SW480 (cell line): ENCODE measurements at regions not wholly inside any gene's neighbourhood (a gene's known extent, or its start where the extent isn't known, plus 50 kb on each side); places are given as distances from the start of the nearest gene placed in this dataset.

Experiments used
- DNase-seq: peaks from one replicate; pipeline ENCODE4 v3.0.0-alpha.2; 2016; ENCODE audit warnings: low spot score

- DNase-seq = no peak
These were observed 432.9 kb upstream of the PCDH9 start for GRCh38 chr13:67662997-67663396.

DNA sequence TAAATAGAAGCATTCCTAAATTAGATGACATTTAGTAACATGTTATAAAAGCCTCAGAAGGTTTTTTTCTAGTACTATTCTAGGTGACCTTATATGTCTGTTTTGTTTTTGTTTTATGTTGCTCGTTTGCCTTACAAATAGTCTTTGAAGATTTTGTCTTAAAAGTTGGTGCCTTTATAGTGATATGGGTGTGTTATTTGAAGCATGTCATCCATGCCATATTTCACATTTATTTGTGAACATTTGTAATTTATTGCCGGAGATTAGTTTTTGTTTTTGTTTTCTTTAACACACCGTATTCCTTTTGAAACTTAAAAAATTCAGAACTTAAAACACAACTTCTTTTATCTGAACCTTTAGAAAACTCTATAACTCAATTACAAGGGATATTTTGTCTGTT lies 422.8 kb upstream of the PCDH9 start:
- DNase-seq = no peak

GRCh38 chr13:67651908-67652465 lies 421.9 kb upstream of the PCDH9 start:
- DNase-seq = no peak

- DNase-seq = no peak
These were observed 420.3 kb upstream of the PCDH9 start for GRCh38 chr13:67650471-67650870.

DNA sequence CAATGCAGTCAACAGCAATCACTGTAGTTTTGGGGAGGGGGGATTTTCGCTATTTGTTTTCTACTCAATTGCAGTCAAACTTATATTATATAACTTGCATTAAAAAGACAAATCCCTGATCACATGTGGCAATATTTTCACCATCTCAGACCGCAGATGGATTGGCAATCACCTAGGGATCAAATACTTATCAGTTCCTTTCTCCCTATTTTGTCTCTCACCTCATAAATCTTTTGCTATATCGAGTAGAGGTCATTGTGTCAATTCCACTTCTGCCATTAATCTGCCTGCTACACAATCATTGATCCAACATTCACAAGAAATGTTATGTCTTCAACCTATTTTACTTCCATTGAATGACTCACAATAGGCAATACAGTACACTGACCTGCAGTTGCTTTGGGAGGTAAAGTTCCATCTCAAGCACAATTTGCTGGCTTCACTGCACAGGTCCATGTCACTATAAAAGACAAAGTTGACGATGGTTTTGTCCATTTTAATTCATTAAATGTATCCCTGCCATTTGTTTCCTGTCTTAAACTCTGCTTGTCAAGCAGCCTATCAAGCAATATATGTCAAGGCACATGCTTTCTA lies 415.8 kb upstream of the PCDH9 start:
- no peak for DNase-seq

GRCh38 chr13:67643516-67644055 lies 413.4 kb upstream of the PCDH9 start:
- no peak for DNase-seq

DNA sequence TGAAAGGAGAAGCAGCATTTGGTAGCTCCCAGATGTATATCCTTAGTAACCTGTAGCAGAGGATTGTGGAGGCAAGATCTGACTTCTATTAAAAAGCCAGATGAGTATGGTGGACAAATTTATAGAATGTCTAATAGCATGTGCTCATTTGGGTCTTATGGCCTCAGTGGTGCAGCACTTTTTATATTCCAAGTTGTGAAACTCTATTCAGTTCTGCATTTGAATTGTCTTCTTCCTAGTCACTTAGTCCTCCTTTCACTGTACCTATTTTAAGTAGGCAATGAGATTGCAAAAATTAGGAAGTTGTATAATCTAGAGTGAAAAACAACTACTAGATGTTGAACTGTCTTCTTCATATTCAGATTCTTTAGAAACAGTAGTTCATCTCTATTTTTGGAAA lies 412.5 kb upstream of the PCDH9 start:
- no peak for DNase-seq

DNA sequence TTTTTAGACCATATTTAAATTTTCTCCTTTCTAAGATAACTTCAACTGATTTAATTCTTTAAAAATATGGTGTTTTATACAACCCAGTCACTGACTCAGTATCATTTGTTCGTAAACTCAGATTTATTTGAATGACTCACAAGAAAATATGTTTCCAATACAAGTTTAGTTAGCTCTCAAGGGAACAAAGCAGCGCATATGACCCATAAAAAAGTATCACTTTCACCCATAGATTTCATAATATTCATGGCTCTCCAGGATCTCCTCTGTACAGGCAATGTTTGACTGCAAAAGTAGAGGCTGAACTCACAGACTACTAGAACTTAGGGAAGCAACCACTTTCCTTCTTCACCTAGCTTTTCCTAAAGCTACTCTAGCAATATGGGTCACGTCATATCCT lies 405.6 kb upstream of the PCDH9 start:
- no peak for DNase-seq

DNA sequence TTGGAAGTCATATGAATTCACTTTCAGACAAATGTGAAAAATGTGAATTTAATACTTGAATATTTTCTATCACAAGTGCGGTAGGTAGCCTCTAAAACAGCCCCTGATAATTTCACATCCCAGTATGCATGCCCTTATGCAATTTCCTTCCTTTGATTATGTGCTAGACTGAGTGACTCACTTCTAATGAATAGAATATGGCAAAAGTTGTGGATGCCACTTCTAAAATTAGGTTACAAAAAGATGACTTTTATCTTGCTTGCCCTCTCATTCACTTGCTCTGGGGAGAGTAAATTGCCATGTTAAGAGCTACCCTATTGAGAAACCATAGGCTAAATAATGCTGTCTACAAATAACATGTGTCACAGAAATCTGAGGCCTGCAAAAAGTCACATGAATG lies 402.5 kb upstream of the PCDH9 start:
- no peak for DNase-seq

GRCh38 chr13:67630640-67631039 lies 400.5 kb upstream of the PCDH9 start:
- DNase-seq = no peak

DNA sequence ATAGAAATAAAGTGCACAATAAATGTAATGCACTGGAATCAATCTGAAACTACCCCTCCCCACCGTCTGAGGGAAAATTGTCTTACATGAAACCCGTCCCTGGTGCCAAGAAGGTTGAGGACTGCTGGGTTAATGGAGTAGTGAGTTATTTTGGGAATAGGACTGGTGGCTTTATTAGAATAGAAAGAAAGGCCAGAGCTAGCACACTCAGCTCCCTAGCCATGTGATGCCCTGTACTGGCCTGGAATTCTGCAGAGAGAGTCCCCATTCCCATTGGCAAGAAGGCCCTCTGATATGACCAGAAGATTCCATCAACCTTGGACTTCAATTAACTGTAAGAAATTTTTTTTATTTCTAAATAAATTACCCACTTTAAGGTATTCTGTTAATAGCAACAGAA lies 393.5 kb upstream of the PCDH9 start:
- no peak for DNase-seq

- DNase-seq = no peak
These were observed 390.5 kb upstream of the PCDH9 start for GRCh38 chr13:67620665-67621064.

GRCh38 chr13:67619995-67620380 lies 389.9 kb upstream of the PCDH9 start:
- no peak for DNase-seq

DNA sequence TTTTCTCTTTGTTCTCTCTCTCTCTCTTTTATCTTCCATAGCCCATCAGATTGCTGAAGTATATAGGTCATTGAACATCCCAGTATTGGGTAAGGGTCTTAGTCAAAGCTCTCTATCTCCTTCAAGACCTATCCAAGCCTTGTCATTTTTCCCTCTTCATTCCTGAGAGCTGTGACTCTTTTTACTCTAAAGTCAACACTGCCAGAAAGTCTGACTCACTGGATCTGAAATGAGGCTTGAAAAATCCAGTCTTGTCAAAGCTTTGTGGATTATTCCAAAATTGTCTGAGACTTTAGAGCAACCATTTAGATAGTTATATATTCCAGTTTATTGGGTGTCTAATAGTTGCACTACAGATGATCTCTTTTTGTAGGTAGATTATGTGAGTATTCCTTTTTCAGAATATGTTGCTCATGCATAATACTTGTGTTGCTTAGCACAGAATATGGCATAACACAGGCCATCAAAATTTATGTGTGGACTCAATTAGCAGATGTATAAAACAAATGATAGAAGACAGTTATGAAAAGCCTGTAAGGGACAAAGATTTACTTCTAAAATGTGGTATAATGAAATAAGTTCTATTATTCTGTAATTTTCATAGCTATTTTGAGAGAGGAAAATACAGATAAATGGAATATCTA lies 389.3 kb upstream of the PCDH9 start:
- DNase-seq = no peak

- DNase-seq = no peak
These were observed 384.4 kb upstream of the PCDH9 start for GRCh38 chr13:67614579-67614978.

DNA sequence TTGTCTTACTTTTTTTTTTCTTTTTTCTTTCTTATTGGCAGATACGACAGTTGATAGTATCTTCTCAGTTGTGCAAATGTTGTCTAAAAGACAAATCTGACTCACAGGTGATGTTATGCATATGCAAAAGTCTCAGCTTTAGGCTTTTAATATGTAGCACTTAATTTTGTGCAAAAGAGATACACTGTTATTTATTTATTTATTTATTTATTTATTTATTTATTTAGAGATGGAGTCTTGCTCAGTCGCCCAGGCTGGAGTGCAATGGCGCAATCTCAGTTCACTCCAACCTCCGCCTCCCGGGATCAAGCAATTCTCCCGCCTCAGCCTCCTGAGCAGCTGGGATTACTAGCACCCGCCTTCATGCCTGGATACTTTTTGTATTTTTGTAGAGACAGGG lies 383.9 kb upstream of the PCDH9 start:
- no peak for DNase-seq

- no peak for DNase-seq
These were observed 358.5 kb upstream of the PCDH9 start for GRCh38 chr13:67588607-67589006.

DNA sequence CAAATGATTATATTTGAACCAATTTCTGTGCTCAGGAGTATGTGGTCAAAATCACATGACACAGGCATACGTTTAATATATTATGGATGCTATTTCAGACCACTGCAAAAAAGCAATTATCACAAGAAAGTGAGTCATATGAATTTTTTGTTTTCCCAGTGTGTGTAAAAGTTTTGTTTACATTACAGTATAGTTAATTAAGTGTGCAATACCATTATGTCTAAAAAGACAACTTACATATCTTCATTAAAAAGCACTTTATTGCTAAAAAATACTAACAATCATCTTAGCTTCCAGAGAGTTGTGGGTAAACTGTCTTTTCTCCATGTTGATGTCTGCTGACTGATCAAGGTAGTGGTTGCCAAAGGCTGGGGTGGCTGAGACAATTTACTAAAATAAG lies 347.2 kb upstream of the PCDH9 start:
- DNase-seq = no peak

DNA sequence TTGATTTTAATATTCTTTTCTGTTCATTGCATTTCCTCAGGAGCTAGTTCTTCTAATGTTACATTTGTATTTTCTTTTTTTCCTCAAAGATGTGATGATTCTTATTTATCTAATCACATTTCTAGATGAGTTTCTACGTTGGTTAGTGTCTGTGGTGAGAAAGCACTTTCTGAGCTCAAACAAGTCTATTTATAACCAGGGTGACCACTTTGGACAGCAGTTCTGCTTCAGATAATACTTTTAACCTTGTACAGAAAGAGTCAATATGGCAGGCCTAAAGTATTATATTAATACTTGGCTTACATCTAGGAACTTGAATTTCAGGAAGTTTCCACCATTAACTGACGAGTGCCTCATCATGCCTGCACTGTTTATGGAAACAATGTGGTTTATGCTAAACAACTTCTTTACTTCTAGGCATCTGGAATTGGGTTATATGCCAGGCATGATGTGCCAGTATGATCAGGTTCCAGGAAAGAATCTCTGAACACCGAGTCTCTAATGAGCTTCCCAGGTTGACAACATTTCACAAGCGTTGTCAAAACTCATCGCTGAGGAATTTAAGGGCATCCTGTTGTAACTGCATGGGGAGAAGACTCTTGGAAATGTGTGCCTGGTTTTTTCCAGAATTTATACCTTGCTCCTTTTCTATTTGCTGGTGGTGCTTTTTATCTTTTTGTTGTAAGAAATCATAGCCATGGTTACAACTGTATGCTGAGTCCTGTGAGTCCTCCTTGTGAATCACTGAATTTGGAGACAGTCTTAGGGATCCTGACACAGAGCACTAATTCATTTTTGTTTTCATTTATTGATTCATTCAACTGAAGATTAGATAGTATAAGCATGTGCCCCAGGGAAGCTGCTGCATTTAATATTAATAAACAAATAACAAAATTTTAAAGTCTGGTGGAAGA lies 344.4 kb upstream of the PCDH9 start:
- DNase-seq = no peak

- DNase-seq = no peak
These were observed 338.1 kb upstream of the PCDH9 start for GRCh38 chr13:67568205-67568604.

GRCh38 chr13:67557642-67558241 lies 327.6 kb upstream of the PCDH9 start:
- DNase-seq = no peak

GRCh38 chr13:67557118-67557517 lies 327.0 kb upstream of the PCDH9 start:
- DNase-seq = no peak
